GM13977 (cell line): ENCODE measurements at regions not wholly inside any gene's neighbourhood (a gene's known extent, or its start where the extent isn't known, plus 50 kb on each side); places are given as distances from the start of the nearest gene placed in this dataset.
"Not testable (repeated sequence)": the region's sequence is repeated elsewhere in the genome, so short reads cannot be mapped to it uniquely, and the experiment has no call there.

ENCODE experiments used
- DNase-seq: peaks from one replicate; pipeline ENCODE4 v3.0.0; 2012; ENCODE audit warnings: low spot score
- CTCF ChIP-seq: IDR thresholded peaks from 2 replicates; pipeline ENCODE4 v1.5.1; 2012; ENCODE audit warnings: mild to moderate bottlenecking, control low read depth; ENCODE audit not compliant: insufficient read depth; ENCODE audit errors: extremely low read depth, missing control alignments
- in situ Hi-C: fragments of 300-500 bp; cut with MboI; formaldehyde crosslinking; loops from one replicate; pipeline ENCODE4 v1.12.0; 2022; ENCODE audit warnings: low sequenced_read_pairs, low pct_unique_long_range_greater_than_20kb, mixed read lengths, inconsistent platforms; ENCODE audit not compliant: unreplicated experiment

- DNase-seq, in situ Hi-C loops: not testable (repeated sequence)
- peak; percentile 4 for TF ChIP-seq CTCF
These were observed 89.2 kb upstream of the SMAD3 start for GRCh38 chr15:66976106-66976640.

GRCh38 chr15:66980326-66980725 lies 85.1 kb upstream of the SMAD3 start:
- DNase-seq, in situ Hi-C loops: not testable (repeated sequence)

- TF ChIP-seq CTCF, result no peak
- DNase-seq, result no peak
These were observed 83.6 kb upstream of the SMAD3 start for GRCh38 chr15:66981771-66982170.

GRCh38 chr15:66982250-66982649 lies 83.2 kb upstream of the SMAD3 start:
- in situ Hi-C loops, result no loop called here

More at GRCh38 chr15:66981771-66982170, 83.6 kb upstream of the SMAD3 start:
- in situ Hi-C loops, result no loop called here

GRCh38 chr15:66982816-66983215 lies 82.6 kb upstream of the SMAD3 start:
- DNase-seq, result no peak
- TF ChIP-seq CTCF, result no peak
- in situ Hi-C loops, result no loop called here

More at GRCh38 chr15:66982250-66982649, 83.2 kb upstream of the SMAD3 start:
- DNase-seq, result no peak
- TF ChIP-seq CTCF, result no peak

- no peak for TF ChIP-seq CTCF
- DNase-seq, result no peak
- in situ Hi-C loops, result no loop called here
These were observed 79.7 kb upstream of the SMAD3 start for GRCh38 chr15:66985653-66986052.

GRCh38 chr15:66986951-66987350 lies 78.5 kb upstream of the SMAD3 start:
- in situ Hi-C loops, result no loop called here
- no peak for DNase-seq
- no peak for TF ChIP-seq CTCF
